ENCODE measurements at regions not wholly inside any gene's neighbourhood (a gene's known extent, or its start where the extent isn't known, plus 50 kb on each side); places are given as distances from the start of the nearest gene placed in this dataset.

DNA sequence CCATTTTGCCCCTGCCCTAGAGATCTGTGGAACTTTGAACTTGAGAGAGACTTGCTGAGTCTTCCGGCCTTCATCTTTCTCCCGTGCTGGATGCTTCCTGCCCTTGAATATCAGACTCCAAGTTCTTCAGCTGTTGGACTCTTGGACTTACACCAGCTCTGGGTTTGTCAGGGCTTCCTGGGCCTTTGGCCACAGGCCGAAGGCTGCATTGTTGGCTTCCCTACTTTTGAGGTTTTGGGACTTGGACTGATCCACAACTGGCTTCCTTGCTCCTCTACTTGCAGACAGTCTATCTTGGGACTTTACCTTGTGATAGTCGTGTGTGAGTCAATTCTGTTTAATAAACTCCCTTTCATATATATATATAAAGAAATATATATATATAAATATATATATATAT lies 1071.0 kb downstream of the ADGRL3 start:
- no peak for ATAC-seq
- BruUV-seq (replicated peaks): no TSS peak

More for the DNA sequence above, 1071.0 kb downstream of the ADGRL3 start:
- H3K9ac ChIP-seq (ENCODE audit: control insufficient read depth, insufficient read depth, low read length): no peak overlapping the region
- WGBS (ENCODE audit: insufficient coverage, insufficient replicate concordance, low lambda C conversion rate, missing lambda C conversion rate): 2% methylated on average over 4 of the region's 4 CpGs
- H3K27me3 ChIP-seq (replicated peaks in 1 of 2; ENCODE audit: control insufficient read depth in 2 of 2, insufficient read depth in 2 of 2, low read length in 1 of 2): no peaks in the 10 kb centered on the region
- H3K4me2 ChIP-seq (ENCODE audit: control insufficient read depth, insufficient read depth): no peak overlapping the region
- TF ChIP-seq TAF1 (IDR thresholded peaks at IDR 0.05; ENCODE audit: borderline replicate concordance, low read depth, low read length) (no peak), CHD2 (IDR thresholded peaks at IDR 0.05; ENCODE audit: borderline replicate concordance, low read depth, low read length) (no peak), SMARCA5 (IDR thresholded peaks at IDR 0.05) (no peak), RFX5 (IDR thresholded peaks at IDR 0.05; ENCODE audit: low read depth, low read length) (no peak), PML (IDR thresholded peaks at IDR 0.05; ENCODE audit: low read length) (no peak), CHD4 (IDR thresholded peaks at IDR 0.05) (no peak), MEF2A (IDR thresholded peaks at IDR 0.05; ENCODE audit: insufficient read depth, low read depth, low read length) (no peak)
- TF ChIP-seq, protein P1, sequence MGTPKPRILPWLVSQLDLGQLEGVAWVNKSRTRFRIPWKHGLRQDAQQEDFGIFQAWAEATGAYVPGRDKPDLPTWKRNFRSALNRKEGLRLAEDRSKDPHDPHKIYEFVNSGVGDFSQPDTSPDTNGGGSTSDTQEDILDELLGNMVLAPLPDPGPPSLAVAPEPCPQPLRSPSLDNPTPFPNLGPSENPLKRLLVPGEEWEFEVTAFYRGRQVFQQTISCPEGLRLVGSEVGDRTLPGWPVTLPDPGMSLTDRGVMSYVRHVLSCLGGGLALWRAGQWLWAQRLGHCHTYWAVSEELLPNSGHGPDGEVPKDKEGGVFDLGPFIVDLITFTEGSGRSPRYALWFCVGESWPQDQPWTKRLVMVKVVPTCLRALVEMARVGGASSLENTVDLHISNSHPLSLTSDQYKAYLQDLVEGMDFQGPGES (IDR thresholded peaks at IDR 0.05): no peak
- TF ChIP-seq, protein P2, sequence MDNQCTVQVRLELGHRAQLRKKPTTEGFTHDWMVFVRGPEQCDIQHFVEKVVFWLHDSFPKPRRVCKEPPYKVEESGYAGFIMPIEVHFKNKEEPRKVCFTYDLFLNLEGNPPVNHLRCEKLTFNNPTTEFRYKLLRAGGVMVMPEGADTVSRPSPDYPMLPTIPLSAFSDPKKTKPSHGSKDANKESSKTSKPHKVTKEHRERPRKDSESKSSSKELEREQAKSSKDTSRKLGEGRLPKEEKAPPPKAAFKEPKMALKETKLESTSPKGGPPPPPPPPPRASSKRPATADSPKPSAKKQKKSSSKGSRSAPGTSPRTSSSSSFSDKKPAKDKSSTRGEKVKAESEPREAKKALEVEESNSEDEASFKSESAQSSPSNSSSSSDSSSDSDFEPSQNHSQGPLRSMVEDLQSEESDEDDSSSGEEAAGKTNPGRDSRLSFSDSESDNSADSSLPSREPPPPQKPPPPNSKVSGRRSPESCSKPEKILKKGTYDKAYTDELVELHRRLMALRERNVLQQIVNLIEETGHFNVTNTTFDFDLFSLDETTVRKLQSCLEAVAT (IDR thresholded peaks at IDR 0.05): no peak
- ChIA-PET SMC1A (ENCODE audit: uncharacterized antibody, unreplicated experiment) (no interaction called here), POLR2A (no interaction called here), RAD21 (ENCODE audit: unreplicated experiment) (no interaction called here), CTCF (no interaction called here)
- no peak overlapping the region for H3K27ac ChIP-seq (ENCODE audit: control insufficient read depth, insufficient read depth)
- H3K79me2 ChIP-seq (ENCODE audit: control insufficient read depth, insufficient read depth, low read length): no peaks in the 10 kb centered on the region
- no peak overlapping the region for H2AFZ ChIP-seq (ENCODE audit: control insufficient read depth, low read depth, low read length)
- FAIRE-seq: no peak
- no peak overlapping the region for H3K4me3 ChIP-seq
- intact Hi-C loops (cut with micrococcal nuclease; ENCODE audit: unreplicated experiment) (no loop called here), in situ Hi-C loops (cut with MboI) (no loop called here)
- no peaks in the 10 kb centered on the region for H3K4me1 ChIP-seq (ENCODE audit: control insufficient read depth, insufficient read depth, low read length)
- H3K9me3 ChIP-seq (replicated peaks; ENCODE audit: control insufficient read depth, insufficient read depth, low read length): no peaks in the 10 kb centered on the region
- no peaks in the 10 kb centered on the region for H4K20me1 ChIP-seq (ENCODE audit: control insufficient read depth, insufficient read depth)
- no peaks in the 10 kb centered on the region for H3K36me3 ChIP-seq (ENCODE audit: control insufficient read depth in 2 of 2, insufficient read depth in 2 of 2, low read length in 1 of 2)
- DNase-seq (ENCODE audit: low read depth, low spot score): no peak

Data from GM12878 (cell line).